ENCODE measurements at regions not wholly inside any gene's neighbourhood (a gene's known extent, or its start where the extent isn't known, plus 50 kb on each side); places are given as distances from the start of the nearest gene placed in this dataset.

DNA sequence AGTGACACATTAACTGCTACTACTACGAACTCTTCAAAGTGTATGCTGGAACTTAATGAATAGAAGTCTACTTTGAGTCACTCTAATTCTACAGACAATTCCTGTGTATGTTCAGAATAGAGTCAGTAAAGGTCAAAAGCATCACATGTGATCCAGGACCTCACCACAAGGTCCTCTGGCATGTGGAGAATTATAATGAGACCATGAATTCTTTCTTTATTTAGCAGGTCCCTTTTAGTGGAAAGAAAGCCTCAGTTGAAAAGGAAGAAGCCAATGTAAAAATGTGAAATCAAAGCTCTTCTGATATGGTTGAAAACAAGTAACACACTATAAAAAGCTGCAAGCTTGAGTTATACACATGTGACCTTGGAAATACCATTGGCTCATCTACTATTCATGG is 1612.1 kb upstream of the GOT2 start:
- TF ChIP-seq, protein P1, sequence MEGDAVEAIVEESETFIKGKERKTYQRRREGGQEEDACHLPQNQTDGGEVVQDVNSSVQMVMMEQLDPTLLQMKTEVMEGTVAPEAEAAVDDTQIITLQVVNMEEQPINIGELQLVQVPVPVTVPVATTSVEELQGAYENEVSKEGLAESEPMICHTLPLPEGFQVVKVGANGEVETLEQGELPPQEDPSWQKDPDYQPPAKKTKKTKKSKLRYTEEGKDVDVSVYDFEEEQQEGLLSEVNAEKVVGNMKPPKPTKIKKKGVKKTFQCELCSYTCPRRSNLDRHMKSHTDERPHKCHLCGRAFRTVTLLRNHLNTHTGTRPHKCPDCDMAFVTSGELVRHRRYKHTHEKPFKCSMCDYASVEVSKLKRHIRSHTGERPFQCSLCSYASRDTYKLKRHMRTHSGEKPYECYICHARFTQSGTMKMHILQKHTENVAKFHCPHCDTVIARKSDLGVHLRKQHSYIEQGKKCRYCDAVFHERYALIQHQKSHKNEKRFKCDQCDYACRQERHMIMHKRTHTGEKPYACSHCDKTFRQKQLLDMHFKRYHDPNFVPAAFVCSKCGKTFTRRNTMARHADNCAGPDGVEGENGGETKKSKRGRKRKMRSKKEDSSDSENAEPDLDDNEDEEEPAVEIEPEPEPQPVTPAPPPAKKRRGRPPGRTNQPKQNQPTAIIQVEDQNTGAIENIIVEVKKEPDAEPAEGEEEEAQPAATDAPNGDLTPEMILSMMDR (IDR thresholded peaks at IDR 0.05), result no peak
- no peak for TF ChIP-seq POLR2A (IDR thresholded peaks at IDR 0.05)

Measured in testis (tissue), 2 donors.